ENCODE measurements at regions not wholly inside any gene's neighbourhood (a gene's known extent, or its start where the extent isn't known, plus 50 kb on each side); places are given as distances from the start of the nearest gene placed in this dataset.
A peak's percentile ranks its signal among the peaks of the same experiment; 100 is the strongest.

- Histone ChIP-seq H3K36me3 (ENCODE audit: insufficient read depth) (no peaks in the 10 kb centered on the region), H3K9me2 (ENCODE audit: insufficient read depth) (no peaks in the 10 kb centered on the region; the same call in 1 of the 2 replicates), H3K4me1 (ENCODE audit: insufficient read depth) (no peaks in the 10 kb centered on the region; the same call in 1 of the 2 replicates), H3K4me3 (no peak overlapping the region), H2AFZ (peak overlapping the region; percentile 72; the same call in 1 of the 2 replicates), H3K4me2 (no peak overlapping the region), H3K27ac (ENCODE audit: low read depth) (no peak overlapping the region), H3F3A (replicated peaks; ENCODE audit: low read depth) (no peaks in the 10 kb centered on the region), H4K20me1 (replicated peaks; ENCODE audit: insufficient read depth) (no peaks in the 10 kb centered on the region), H3K27me3 (ENCODE audit: insufficient read depth) (no peaks in the 10 kb centered on the region), H3K79me2 (replicated peaks; ENCODE audit: insufficient read depth) (no peaks in the 10 kb centered on the region)
- DNase-seq (ENCODE audit: low spot score) (no peak), ATAC-seq (no peak)
- no peak for TF ChIP-seq STAT1 (IDR thresholded peaks at IDR 0.05; ENCODE audit: unreplicated experiment)
- no peak for TF ChIP-seq NANOG (IDR thresholded peaks at IDR 0.05; ENCODE audit: borderline replicate concordance)
- TF ChIP-seq EZH2 (IDR thresholded peaks at IDR 0.05; ENCODE audit: low read depth, unreplicated experiment) = no peak
- TF ChIP-seq JUNB (IDR thresholded peaks at IDR 0.05; ENCODE audit: unreplicated experiment) = no peak
- no peak for TF ChIP-seq POLR2AphosphoS5 (IDR thresholded peaks at IDR 0.05; ENCODE audit: low read depth)
- no peak for TF ChIP-seq ZNF331 (CRISPR knock-in tag; IDR thresholded peaks at IDR 0.05; ENCODE audit: low read depth)
- no peak for TF ChIP-seq EZH2phosphoT487 (IDR thresholded peaks at IDR 0.05; ENCODE audit: unreplicated experiment)
- no peak for TF ChIP-seq ZNF114 (CRISPR knock-in tag; IDR thresholded peaks at IDR 0.05)
- TF ChIP-seq CTCF (conservative IDR thresholded peaks at IDR 0.05; ENCODE audit: low read depth in 2 of 2) = no peak
- TF ChIP-seq ZNF462 (CRISPR knock-in tag; IDR thresholded peaks at IDR 0.05) = no peak
- TF ChIP-seq CREB1 (CRISPR knock-in tag; IDR thresholded peaks at IDR 0.05; ENCODE audit: low read depth) = no peak
- no peak for TF ChIP-seq REST (IDR thresholded peaks at IDR 0.05; ENCODE audit: unreplicated experiment)
- no peak for TF ChIP-seq ETS1 (IDR thresholded peaks at IDR 0.05)
- Mint-ChIP-seq H3K27me3 (ENCODE audit: insufficient read depth, low read depth, poor library complexity) (peaks cover 3% of the 10 kb centered on the region), H3K4me3 (no peak overlapping the region), H3K36me3 (ENCODE audit: low read depth) (no peaks in the 10 kb centered on the region), H3K27ac (no peak overlapping the region), H3K9me3 (no peaks in the 10 kb centered on the region; the same call in 2 of the 3 replicates), H3K4me1 (peaks cover 9% of the 10 kb centered on the region)
Observed at GRCh38 chr13:80047406-80047805, 293.5 kb downstream of the SPRY2 start.

Data from GM23338 (cell line).